Mammary epithelial cell (primary cell): ENCODE measurements at regions not wholly inside any gene's neighbourhood (a gene's known extent, or its start where the extent isn't known, plus 50 kb on each side); places are given as distances from the start of the nearest gene placed in this dataset.

ENCODE experiments used
- EZH2 ChIP-seq: IDR thresholded peaks from 2 replicates; pipeline ENCODE4 v1.6.1; 2012; ENCODE audit warnings: low read length, inconsistent platforms, borderline replicate concordance
- TF ChIP-seq, protein P1 (sequence below), 2 donors: IDR thresholded peaks in 1 of 2; conservative IDR thresholded peaks in 1 of 2; 2 replicates each; pipeline ENCODE4 v1.5.1; 2011 to 2012; ENCODE audit warnings: inconsistent platforms in 2 of 2, low read length in 2 of 2, mild to moderate bottlenecking in 2 of 2, control low read depth in 1 of 2, low read depth in 1 of 2; ENCODE audit not compliant: insufficient read depth in 1 of 2; ENCODE audit errors: extremely low read depth in 1 of 2

DNA sequence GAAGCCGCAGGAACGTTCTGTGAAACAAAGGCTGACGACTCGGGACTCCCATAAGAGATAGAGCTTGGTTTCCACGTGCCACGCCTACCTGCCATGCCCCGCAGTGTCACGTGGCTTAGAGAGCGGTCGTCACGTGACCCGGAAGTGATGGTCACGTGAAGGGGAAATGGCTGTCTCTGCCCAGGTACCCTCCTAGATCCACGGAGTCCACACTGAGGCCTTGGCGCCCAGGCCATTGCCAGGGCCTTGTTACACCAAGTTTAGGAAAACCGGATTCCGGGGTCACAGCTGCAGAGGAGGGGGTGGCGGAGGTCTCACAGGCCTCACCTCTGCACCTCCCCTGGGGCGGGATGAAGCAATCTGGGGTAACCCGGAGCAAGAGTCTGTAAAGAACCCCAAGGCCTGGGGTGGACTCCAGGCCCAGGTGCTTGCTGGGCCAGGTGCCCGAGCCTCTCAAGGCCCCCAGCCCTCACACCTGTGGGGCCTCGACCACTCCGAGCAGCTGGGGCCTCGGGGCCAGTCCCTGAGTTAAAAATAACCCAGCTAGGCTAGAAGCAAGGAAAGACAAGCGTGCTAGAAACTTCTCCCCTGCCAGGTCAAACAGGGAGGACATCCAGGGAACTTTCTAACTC lies 113.5 kb upstream of the ZNF236 start:
- TF ChIP-seq EZH2, result no peak
- TF ChIP-seq, protein P1, sequence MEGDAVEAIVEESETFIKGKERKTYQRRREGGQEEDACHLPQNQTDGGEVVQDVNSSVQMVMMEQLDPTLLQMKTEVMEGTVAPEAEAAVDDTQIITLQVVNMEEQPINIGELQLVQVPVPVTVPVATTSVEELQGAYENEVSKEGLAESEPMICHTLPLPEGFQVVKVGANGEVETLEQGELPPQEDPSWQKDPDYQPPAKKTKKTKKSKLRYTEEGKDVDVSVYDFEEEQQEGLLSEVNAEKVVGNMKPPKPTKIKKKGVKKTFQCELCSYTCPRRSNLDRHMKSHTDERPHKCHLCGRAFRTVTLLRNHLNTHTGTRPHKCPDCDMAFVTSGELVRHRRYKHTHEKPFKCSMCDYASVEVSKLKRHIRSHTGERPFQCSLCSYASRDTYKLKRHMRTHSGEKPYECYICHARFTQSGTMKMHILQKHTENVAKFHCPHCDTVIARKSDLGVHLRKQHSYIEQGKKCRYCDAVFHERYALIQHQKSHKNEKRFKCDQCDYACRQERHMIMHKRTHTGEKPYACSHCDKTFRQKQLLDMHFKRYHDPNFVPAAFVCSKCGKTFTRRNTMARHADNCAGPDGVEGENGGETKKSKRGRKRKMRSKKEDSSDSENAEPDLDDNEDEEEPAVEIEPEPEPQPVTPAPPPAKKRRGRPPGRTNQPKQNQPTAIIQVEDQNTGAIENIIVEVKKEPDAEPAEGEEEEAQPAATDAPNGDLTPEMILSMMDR (conservative IDR thresholded peaks at IDR 0.05 in 1 of 2, IDR thresholded peaks at IDR 0.05 in 1 of 2; ENCODE audit: extremely low read depth in 1 of 2, insufficient read depth in 1 of 2, low read depth in 1 of 2, low read length in 2 of 2), result no peak
